Esophagus mucosa (tissue), 1 donor: ENCODE measurements at regions not wholly inside any gene's neighbourhood (a gene's known extent, or its start where the extent isn't known, plus 50 kb on each side); places are given as distances from the start of the nearest gene placed in this dataset.
"Not testable (repeated sequence)": the region's sequence is repeated elsewhere in the genome, so short reads cannot be mapped to it uniquely, and the experiment has no call there.

Source experiments
- ATAC-seq: fragments of 200-7000 bp; cut with Tn5 transposase; one replicate; pipeline ENCODE4 v1.9.1; 2020
- donor health status: DM: yes; HTN: yes; CAD: no.

DNA sequence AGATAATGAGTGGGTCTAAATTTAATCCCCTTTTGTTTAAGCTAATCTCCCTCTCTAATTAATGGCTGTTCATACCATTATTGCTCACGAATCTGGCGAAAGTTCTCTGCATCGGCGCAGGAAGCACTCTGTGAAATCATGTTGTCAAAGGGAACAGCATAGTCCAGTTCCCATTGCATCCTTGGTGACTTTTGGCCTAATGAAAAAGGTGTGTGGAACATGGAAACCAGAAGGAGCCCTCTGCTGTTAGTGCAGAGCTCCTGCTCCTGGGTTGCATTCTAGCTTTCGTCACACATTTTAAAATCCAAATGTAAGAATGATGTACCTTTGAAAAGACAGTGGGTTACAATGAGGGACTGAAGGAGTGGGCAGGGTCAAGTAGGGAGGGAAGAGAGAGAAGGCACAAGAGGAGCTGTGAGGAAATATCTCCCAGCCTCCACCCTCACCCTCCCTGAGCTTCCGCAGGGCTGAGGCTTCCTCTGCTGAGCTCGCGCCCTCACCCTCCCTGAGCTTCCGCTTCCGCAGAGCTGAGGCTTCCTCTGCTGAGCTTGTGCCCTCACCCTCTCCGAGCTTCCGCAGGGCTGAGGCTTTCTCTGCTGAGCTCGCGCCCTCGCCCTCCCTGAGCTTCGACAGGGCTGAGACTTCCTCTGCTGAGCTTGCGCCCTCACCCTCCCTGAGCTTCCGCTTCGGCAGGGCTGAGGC, 754.3 kb upstream of the TPTE start:
- not testable (repeated sequence) for ATAC-seq

DNA sequence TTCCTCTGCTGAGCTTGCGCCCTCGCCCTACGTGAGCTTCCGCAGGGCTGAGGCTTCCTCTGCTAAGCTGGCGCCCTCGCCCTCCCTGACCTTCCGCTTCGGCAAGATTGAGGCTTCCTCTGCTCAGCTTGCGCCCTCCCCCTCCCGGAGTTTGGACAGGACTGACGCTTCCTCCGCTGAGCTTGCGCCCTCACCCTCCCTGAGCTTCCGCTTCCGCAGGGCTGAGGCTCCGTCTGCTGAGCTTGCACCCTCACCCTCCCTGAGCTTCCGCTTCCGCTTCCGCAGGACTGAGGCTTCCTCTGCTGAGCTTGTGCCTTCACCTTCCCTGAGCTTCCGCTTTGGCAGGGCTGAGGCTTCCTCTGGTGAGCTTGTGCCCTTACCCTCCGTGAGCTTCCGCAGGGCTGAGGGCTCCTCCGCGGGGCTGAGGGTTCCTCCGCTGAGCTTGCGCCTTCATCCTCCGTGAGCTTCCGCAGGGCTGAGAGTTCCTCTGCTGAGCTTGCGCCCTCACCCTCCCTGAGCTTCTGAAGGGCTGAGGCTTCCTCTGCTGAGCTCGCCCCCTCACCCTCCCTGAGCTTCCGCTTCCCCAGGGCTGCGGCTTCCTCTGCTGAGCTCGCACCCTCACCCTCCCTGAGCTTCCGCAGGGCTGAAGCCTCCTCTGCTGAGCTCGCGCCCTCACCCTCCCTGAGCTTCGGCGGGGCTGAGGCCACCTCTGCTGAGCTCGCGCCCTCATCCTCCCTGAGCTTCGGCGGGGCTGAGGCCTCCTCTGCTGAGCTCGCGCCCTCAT, 753.6 kb upstream of the TPTE start:
- no peak for ATAC-seq

DNA sequence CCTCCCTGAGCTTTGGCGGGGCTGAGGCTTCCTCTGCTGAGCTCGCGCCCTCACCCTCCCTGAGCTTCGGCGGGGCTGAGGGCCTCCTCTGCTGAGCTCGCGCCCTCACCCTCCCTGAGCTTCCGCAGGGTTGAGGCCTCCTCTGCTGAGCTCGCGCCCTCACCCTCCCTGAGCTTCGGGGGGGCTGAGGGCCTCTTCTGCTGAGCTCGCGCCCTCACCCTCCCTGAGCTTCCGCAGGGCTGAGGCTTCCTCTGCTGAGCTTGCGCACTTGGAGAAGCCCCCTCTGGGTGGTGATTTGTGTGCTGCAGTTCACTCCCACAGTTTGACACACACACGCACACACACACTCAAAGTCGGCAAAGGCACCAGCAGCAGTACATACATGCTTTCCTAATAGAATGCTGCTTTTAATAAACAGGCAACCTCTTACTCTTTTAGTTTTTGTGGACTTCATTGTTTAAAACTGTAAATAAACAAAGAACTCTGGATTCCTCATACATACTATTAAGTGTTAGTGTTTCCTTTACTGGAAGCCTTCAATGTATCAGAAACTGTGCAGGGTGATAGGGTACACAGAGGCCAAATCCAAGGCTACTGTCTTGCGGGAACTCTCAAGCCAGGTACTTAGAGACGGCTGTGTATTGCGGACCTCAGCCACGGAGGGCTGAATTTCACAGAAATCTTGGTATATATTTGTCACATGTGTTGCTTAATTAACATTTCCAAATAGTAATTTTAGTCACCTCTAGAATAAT, 752.8 kb upstream of the TPTE start:
- ATAC-seq: not testable (repeated sequence)

DNA sequence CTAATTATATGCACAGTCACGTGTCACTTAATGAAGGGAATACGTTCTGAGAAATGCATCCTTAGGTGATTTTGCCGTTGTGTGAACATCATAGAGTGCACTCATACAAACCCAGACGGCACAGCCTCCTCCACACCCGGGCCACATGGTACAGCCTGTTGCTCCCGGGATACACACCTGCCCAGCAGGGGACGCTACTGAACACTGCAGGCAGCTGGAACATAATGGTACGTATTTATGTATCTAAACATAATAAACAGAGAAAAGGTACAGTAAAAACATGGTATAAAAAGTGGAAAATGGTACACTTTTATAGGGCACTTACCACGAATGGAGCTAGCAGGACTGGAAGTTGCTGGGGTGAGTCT, 752.3 kb upstream of the TPTE start:
- not testable (repeated sequence) for ATAC-seq

DNA sequence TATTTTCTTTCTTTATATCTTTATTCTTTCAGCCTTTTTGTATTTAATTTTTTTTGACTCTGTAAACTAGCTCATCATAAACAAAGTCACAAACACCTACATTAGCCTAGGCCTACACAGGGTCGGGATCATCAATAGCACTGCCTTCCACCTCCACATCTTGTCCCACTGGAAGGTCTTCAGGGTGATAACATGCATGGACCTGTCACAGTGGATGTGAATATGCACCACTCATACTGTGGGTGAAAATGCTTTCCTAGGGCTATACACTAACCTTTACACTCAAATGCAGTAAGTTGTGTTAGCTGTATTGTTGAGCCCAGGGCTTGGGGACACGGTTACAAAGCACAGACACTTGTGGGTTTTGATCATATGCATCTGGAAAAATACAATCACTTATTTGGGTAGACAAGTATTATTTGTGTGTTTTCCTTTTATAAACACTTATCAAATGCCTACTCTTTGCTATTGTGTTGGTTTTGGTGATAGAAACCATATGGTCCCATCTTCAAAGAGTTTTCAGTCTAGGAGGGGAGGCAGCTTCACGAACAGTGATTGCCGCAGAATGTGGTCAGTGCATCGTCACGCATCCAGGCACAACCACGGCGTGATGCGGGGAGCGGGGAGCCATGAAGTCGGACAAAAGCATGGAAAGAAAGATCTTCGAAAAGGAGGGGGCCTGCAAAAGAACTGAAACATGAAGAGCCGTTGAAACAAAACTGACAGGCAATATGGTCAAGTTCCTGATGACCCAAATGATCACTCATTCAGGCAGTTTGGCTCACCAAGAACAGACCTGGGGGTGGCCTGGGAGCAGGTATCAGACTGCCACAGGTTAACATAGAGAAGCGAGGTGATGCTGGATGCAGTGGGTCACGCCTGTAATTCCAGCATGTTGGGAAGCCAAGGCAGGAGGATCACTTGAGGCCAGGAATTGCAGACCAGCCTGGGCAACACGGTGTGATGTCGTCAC, 751.4 kb upstream of the TPTE start:
- not testable (repeated sequence) for ATAC-seq

DNA sequence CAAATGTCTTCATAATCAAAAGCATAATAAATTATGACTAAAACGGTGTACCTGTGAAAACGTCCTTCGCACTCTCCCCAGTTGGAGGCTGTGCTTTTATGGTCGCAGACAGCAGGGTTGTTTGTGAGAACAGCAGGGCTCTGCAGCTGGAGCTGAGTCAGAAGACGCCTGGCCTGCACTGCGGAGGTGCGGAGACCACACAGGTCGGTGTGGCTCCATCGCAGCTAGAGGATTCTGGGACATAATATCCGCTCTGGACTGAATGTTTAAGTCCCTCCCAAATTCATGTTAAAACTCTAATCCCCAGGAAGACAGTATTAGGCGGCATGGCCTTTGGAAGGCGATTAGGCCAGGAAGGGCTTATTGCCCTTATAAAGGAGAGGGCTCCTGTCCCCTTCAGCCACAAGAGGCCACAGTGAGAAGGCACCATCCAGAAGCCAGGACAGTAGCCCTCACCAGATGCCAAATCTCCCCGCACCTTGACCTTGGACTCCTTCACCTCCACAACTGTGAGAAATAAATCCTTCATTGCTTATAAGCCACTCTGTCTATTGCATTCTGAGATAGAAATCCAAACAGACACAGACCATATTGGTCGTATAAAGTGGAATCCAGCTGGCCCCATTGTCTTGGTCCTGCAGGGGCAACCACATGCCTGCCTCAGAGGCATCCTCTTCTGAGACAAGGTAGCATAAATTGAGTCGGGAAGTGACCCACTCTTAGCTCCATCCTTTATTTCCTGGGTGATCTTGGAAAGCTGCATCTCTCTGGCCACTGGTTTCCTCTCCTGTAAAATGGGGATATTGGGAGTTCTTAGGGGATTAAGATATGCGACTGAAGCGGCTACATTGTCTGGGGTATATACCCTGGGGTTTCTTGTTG, 749.7 kb upstream of the TPTE start:
- ATAC-seq: not testable (repeated sequence)

DNA sequence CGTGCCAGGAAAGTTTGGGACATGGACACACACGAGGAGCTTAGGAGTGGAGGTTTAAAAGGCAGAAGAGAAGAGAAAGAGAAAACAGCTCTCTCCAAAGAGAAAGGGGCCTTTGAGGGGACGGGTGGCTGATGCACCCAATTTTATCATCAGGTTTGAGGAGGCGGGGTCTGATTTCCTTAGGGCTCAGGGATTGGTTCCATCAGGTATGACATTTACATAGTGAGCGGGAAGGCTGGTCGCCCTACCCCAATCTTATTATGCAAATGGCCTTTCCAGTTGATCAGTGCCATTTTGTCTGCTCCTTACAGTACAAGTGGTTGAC, 749.1 kb upstream of the TPTE start:
- no peak for ATAC-seq

DNA sequence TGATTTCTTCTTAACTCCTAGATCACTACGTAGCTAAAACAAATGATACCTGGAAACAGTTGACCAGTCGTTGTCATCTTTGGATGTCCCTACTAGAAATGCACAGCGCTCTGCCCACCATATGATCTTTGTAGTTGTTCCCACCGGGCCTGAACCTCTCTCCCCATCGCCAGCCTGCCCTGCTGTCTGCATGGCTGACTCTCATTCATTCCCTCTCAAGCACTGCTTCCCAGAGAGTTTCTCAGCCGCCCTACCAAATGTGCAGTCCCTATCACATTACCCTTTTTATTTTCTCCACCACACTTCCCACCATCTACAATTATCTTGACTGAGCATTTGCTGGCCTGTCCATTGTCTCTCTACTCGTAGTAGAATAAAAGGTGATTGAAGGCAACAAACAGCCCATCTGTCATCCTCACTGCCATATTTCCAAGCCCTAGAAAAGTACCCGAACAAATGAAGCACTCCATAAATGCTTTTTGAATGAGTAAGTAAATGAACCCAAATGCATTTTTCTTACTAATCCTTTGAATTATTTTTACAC, 748.4 kb upstream of the TPTE start:
- ATAC-seq: not testable (repeated sequence)

DNA sequence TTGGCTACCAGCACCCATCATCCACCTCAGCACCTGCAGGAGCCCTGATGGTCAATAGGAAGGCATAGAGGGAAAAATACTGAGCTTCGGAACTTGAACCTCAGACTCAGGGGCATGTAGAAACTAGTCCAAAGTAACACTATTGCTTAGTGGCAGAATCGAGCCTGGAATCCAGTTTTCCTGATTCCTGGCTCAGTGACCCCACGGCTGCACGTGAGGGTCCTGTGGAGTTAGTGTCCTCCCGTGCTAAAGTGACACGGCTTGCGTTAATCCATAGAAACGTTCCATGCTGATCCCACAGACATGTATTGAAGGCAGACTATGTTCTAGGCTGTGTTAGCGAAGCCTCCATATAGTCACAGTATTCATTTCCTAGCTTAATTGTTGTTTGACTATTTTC, 747.0 kb upstream of the TPTE start:
- ATAC-seq: no peak

DNA sequence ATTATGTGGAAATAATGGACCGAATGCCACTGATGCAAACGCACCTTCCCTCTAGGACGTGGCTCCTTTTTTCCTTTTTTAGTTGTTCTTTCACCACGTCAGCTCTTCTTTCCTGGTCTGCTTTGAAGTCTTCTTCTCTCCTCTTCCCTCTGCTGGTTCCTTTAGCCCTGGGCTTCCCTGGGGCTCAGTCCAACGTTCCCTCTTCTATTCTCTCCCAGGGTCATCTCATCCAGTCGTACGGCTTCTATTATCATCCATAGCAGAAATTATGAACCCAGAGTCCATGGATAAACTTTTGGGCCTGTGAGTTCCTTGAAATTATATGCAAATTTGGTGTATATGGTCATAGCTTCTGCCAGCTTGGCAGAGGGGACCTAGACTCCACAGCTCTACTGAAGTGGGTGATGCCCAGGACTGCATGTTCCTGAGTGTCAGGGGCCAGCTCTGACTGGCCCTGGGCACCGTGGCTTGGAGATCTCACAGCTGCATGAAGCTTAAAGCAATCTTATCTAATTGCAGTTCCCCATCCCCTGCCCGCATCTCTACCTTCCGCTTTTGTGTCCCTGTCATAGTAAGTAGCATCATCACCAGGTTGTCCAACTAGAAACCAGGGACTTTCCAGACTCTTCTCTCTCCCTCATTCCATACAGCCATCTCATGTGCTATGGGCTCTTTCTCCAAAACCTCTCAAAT, 746.3 kb upstream of the TPTE start:
- not testable (repeated sequence) for ATAC-seq

DNA sequence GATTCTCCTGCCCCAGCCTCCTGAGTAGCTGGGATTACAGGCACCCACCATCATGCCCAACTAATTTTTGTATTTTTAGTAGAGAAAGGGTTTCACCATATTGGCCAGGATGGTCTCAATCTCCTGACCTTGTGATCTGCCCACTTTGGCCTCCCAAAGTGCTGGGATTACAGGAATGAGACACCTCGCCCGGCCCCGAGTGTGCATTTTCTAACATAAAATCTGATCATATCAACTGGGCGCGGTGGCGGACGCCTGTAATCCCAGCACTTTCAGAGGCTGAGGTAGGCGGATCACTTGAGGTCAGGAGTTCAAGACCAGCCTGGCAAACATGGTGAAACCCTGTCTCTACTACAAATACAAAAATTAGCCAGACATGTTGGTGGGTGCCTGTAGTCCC, 745.5 kb upstream of the TPTE start:
- ATAC-seq: not testable (repeated sequence)

DNA sequence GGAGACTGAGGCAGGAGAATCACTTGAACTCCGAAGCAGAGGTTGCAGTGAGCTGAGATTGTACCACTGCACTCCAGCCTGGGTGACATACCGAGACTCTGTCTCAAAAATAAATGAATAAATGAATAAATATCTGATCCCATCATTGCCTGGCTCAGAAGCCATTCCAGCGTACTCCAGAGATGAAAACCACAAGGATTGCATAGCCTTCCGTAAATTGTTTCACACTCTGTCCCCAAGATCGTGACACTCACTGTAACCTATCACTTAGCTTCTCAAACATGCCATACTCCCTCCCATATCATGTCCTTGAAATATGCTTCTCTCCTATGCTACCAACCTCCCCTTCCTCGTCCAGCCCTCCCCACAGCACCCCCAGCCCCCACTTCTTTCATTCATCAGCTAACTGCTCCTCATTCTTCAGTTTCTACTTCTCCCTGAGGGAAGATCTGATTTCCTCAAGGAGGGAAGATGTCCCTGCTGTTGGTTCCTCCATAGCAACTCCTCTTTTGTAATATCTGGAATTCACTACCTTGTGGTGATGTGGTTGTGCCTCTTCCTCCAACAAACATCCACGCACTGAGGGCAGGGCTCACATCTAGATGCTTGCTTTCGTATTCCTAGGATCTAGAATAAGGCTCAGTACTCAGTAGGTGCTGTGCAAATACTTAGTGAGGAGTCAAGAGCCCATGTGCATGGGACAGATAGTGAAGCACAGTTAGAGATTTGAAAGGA, 744.9 kb upstream of the TPTE start:
- ATAC-seq: not testable (repeated sequence)

DNA sequence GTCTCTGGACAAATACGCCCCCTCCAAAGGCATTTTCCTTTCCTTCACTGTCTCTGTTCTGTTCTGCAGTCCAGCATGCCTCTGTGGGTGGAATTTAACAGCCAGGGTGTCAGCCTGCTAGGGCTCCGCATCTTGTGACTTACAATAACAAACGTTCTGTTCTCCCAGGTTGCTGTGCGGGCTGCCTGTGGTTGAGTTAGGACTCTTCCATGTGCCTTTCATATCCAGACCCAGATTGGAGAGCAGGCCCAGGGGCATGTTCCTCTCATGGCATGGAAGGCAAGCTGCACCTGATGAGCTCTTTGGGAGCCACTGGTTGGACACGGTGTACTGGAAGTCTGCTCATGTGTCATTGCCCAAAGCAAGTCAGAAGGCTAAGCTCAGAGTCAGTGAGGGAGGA, 742.8 kb upstream of the TPTE start:
- not testable (repeated sequence) for ATAC-seq

DNA sequence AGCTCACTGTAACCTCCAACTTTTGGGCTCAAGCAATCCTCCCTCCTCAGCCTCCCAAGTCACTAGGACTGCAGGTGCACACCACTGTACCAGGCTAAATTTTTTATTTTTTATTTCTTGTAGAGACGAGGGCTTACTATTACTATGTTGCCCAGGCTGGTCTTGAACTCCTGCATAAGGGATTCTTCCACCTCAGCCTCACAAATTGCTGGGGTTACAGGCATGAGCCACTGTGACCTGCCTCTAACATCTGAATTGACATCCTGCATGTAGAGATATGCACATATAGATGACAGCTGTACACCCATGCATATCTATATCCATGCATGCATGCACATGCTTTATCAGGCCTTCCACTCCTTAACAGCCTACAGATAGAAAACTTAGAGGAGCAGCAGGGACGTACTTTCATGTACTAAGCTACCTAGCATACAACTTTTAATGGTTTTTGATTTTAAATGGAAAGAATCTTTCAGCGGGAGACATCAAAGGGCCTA, 740.9 kb upstream of the TPTE start:
- ATAC-seq: no peak

DNA sequence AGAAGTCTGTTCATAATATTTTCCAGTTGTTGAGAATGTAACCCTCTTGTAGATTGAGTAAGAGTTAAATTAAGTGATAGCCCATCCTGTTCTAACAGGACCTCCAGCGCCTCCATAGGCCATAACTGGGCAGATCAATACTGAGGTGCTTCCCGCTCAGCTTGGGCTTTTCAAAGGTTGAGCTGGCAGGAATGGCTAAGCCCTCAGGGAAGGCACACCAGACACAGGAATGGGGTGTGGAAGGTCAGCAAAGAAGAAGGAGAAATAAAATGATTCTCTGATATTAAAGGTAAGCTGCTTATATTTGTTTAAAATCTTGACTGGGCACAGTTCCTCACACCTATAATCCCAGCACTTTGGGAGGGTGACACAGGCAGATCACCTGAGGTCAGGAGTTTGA, 737.8 kb upstream of the TPTE start:
- peak; percentile 22 for ATAC-seq

DNA sequence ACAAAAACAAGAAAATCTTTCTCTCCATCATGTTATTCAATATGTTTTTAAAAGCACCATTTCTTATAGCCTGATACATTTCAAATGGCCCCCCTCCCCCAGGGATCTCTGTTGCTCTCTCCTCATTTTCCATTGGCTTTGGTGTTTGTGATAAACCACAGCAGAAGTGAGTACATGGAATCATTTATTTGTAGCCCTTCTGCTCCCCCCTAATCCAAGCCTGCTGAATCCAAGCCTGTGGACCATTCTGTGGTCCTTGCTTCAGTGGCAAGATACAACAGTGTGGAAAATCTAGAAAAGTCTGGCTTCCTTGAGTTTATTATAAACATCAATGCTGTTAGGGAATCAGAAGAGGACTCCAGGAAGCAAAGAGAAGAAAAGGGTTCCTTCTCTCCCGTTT, 737.2 kb upstream of the TPTE start:
- ATAC-seq: not testable (repeated sequence)

DNA sequence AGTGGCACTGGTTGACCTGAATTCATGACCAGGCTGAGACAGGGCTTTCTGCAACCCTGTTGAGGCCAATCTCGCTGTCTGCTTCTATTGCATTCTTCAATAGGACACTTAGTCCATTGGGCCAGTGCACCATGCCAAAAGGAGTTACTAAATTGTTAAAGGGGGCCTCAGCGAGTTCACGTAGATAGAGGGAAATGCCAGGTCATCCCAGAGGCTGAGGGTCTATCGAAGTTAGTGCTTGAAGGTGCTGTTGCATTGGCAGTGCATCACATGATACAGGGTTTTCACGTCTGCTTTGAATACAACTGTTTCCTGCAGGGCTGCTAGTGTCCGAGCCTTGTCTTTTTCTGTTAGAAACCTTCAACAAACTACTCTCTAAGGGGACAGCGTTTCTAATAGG, 735.3 kb upstream of the TPTE start:
- not testable (repeated sequence) for ATAC-seq

DNA sequence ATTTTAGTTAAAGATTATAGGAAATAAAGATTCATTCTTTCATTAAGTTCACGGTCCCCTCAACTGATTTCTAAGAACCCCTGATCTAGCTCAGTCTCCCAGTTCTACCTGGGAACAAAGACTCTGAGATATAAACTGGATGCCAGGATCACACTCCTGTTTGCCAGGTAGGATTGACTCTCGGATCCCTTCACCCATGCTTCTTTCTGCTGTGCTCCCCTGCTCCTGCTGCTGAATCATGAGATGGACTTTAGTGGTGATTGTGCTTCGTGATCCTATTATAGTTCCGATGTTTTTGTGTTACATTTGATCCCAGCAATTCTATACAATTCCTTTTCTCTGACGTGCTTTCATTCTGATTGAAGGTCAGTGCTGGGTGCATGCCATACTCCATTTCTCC, 733.1 kb upstream of the TPTE start:
- not testable (repeated sequence) for ATAC-seq

DNA sequence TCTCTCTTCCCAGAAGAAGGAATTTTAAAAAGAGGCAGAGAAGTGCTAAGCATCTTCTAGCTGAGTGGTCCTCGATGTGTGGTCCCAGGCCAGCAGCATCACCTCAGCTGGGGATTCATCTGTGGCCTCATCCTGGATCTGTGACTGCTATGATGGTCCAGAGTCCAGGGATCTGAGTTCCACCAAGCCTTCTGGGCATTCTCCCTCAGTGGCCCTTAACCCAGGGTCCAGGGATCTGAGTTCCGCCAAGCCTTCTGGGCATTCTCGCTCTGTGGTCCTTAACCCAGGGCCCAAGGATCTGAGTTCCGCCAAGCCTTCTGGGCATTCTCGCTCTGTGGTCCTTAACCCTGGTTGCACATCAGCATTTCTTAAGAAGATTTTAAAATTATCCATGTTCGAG, 731.0 kb upstream of the TPTE start:
- ATAC-seq: not testable (repeated sequence)
